ENCODE measurements at regions not wholly inside any gene's neighbourhood (a gene's known extent, or its start where the extent isn't known, plus 50 kb on each side); places are given as distances from the start of the nearest gene placed in this dataset.

DNA sequence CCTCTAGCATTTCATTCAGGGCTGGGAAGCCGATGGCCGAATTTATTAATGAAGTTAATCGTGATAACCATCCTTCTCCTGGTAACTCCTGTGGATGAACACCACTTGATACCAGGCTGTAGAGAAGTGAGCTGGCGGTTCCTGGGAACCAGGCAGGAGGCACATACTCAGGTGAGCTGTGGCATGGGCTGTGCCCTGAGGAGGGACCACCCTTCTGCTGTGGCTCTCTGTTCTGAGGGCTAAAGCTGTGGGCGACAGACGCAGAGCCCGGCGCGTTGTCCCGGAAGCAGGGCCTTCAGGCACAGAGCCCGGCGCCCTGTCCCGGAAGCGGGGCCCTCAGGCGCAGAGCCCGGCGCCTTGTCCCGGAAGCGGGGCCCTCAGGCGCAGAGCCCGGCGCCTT lies 462.3 kb upstream of the SALL3 start:
- Mint-ChIP-seq H3K9me3 (ENCODE audit: unreplicated experiment) (peaks cover 19% of the 10 kb centered on the region), H3K4me1 (ENCODE audit: insufficient read depth, unreplicated experiment) (no peaks in the 10 kb centered on the region), H3K27ac (ENCODE audit: low read depth, unreplicated experiment) (no peak overlapping the region), H3K4me3 (ENCODE audit: unreplicated experiment) (no peak overlapping the region), H3K27me3 (ENCODE audit: insufficient read depth, unreplicated experiment) (peaks cover 12% of the 10 kb centered on the region), H3K36me3 (ENCODE audit: insufficient read depth, unreplicated experiment) (no peaks in the 10 kb centered on the region)
- TF ChIP-seq, protein P1, sequence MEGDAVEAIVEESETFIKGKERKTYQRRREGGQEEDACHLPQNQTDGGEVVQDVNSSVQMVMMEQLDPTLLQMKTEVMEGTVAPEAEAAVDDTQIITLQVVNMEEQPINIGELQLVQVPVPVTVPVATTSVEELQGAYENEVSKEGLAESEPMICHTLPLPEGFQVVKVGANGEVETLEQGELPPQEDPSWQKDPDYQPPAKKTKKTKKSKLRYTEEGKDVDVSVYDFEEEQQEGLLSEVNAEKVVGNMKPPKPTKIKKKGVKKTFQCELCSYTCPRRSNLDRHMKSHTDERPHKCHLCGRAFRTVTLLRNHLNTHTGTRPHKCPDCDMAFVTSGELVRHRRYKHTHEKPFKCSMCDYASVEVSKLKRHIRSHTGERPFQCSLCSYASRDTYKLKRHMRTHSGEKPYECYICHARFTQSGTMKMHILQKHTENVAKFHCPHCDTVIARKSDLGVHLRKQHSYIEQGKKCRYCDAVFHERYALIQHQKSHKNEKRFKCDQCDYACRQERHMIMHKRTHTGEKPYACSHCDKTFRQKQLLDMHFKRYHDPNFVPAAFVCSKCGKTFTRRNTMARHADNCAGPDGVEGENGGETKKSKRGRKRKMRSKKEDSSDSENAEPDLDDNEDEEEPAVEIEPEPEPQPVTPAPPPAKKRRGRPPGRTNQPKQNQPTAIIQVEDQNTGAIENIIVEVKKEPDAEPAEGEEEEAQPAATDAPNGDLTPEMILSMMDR (IDR thresholded peaks at IDR 0.05; ENCODE audit: unreplicated experiment) = no peak
- no peak for DNase-seq (ENCODE audit: unreplicated experiment)
- no TSS peak for BruUV-seq (replicated peaks)
- POLR2A ChIA-PET = no interaction called here
- CTCF ChIA-PET = no interaction called here
- intact Hi-C loops (cut with micrococcal nuclease) = no loop called here

DNA sequence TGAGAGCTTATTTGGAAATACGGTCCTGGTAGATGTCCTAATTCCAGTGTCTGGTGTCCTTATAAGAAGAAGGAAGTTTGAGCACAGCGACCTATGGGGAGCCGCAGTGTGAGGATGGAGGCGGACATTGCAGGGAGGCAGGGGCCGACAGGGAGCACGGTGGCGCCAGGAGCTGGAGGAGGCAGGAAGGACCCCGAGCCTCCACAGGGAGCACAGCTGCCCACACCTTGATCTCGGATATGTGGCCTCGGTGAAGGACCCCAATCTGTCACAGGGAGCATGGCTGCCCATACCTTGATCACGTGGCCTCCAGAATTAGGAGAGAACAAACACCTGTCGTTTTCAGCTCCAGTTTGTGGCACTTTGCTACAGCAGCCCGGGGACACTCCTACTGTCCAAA lies 461.6 kb upstream of the SALL3 start:
- intact Hi-C loops (cut with micrococcal nuclease) = no loop called here
- Mint-ChIP-seq H3K4me1 (ENCODE audit: insufficient read depth, unreplicated experiment) (no peaks in the 10 kb centered on the region), H3K27ac (ENCODE audit: low read depth, unreplicated experiment) (no peak overlapping the region), H3K9me3 (ENCODE audit: unreplicated experiment) (peaks cover 19% of the 10 kb centered on the region), H3K36me3 (ENCODE audit: insufficient read depth, unreplicated experiment) (no peaks in the 10 kb centered on the region), H3K27me3 (ENCODE audit: insufficient read depth, unreplicated experiment) (peaks cover 12% of the 10 kb centered on the region), H3K4me3 (ENCODE audit: unreplicated experiment) (no peak overlapping the region)
- ChIA-PET CTCF (no interaction called here), POLR2A (no interaction called here)
- TF ChIP-seq, protein P1 (IDR thresholded peaks at IDR 0.05; ENCODE audit: unreplicated experiment) = no peak
- no peak for DNase-seq (ENCODE audit: unreplicated experiment)
- no TSS peak for BruUV-seq (replicated peaks)

DNA sequence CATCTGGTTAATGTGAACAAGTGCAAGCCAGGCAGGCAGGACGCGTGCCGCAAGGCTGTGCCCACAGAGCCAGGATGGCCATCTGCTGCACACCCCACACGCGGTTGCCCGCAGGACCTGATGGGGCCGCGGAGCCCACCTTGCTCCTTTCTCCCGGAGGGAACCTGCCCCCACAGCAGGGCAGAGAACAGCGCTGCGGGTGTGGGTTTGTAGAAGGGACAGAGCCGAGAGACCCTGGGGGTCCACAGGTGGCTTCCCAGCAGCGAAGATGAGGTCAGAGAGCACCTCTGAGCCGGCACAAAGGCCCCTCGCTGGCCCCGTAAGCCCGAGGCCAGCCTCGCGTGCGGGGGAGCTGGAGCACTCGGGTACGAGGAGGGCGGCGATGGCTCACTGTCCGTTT lies 460.8 kb upstream of the SALL3 start:
- POLR2A ChIA-PET = no interaction called here

DNA sequence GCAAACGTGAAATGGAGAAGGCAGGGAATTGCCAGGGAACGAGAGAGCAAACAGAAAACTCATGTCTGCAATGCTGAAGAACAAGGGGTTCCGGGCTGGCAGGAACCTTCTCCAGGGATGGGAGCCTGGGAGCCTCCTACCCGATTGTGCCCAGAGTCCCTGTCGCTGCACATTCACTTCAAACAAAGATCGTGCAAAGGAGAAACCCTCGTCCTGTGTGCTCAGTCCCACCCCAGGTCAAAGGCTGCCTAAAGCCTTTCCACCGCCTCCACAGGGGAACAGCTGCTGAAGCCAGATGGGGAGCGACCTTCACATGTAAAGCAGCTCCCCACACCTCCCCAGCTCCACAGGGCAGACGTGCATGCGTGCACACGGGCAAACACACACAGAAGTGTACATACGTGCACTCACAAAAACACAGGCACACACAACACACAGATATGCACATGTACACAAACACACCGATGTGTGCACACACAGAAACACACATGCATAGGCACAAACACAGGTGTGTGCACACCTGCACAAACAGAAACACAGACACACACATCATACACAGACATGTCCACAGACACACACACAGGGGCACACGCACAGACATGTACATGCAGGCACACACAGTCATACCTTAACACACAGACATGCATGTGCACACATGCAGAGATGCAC lies 460.1 kb upstream of the SALL3 start:
- no peak overlapping the region for H3K4me3 Mint-ChIP-seq (ENCODE audit: unreplicated experiment)
- no TSS peak for BruUV-seq (replicated peaks)
- H3K4me1 Mint-ChIP-seq (ENCODE audit: insufficient read depth, unreplicated experiment) = no peaks in the 10 kb centered on the region
- TF ChIP-seq, protein P1 (IDR thresholded peaks at IDR 0.05; ENCODE audit: unreplicated experiment) = no peak
- ChIA-PET CTCF (no interaction called here), POLR2A (no interaction called here)
- peaks cover 12% of the 10 kb centered on the region for H3K27me3 Mint-ChIP-seq (ENCODE audit: insufficient read depth, unreplicated experiment)
- H3K9me3 Mint-ChIP-seq (ENCODE audit: unreplicated experiment) = peaks cover 26% of the 10 kb centered on the region
- intact Hi-C loops (cut with micrococcal nuclease) = no loop called here
- no peak for DNase-seq (ENCODE audit: unreplicated experiment)
- H3K36me3 Mint-ChIP-seq (ENCODE audit: insufficient read depth, unreplicated experiment) = no peaks in the 10 kb centered on the region
- H3K27ac Mint-ChIP-seq (ENCODE audit: low read depth, unreplicated experiment) = no peak overlapping the region

More for the DNA sequence above, 460.8 kb upstream of the SALL3 start:
- intact Hi-C loops (cut with micrococcal nuclease) = no loop called here
- Mint-ChIP-seq H3K27me3 (ENCODE audit: insufficient read depth, unreplicated experiment) (peaks cover 12% of the 10 kb centered on the region), H3K36me3 (ENCODE audit: insufficient read depth, unreplicated experiment) (no peaks in the 10 kb centered on the region), H3K4me3 (ENCODE audit: unreplicated experiment) (no peak overlapping the region), H3K27ac (ENCODE audit: low read depth, unreplicated experiment) (no peak overlapping the region), H3K9me3 (ENCODE audit: unreplicated experiment) (peaks cover 19% of the 10 kb centered on the region), H3K4me1 (ENCODE audit: insufficient read depth, unreplicated experiment) (no peaks in the 10 kb centered on the region)
- no peak for DNase-seq (ENCODE audit: unreplicated experiment)
- no TSS peak for BruUV-seq (replicated peaks)
- CTCF ChIA-PET = no interaction called here
- TF ChIP-seq, protein P1 (IDR thresholded peaks at IDR 0.05; ENCODE audit: unreplicated experiment) = no peak

Measured in MCF 10A (cell line).